VCaP (cell line): ENCODE measurements at regions not wholly inside any gene's neighbourhood (a gene's known extent, or its start where the extent isn't known, plus 50 kb on each side); places are given as distances from the start of the nearest gene placed in this dataset.

Source experiments
- H3K27ac ChIP-seq: fragments of 450-650 bp; 2 replicates; pipeline ENCODE4 v1.5.1; 2017
- CTCF ChIP-seq: fragments of 450-650 bp; conservative IDR thresholded peaks from 2 replicates; pipeline ENCODE4 v1.5.1; 2017; ENCODE audit warnings: mild to moderate bottlenecking, moderate library complexity

- TF ChIP-seq CTCF = no peak
- H3K27ac ChIP-seq = no peak overlapping the region
Observed at GRCh38 chr14:82694820-82695219, 1161.2 kb upstream of the SEL1L start.

GRCh38 chr14:82704218-82704617 is 1170.6 kb upstream of the SEL1L start:
- no peak for TF ChIP-seq CTCF
- H3K27ac ChIP-seq = no peak overlapping the region

GRCh38 chr14:82710267-82710841 is 1176.7 kb upstream of the SEL1L start:
- no peak overlapping the region for H3K27ac ChIP-seq
- peak; percentile 96 for TF ChIP-seq CTCF

- H3K27ac ChIP-seq = no peak overlapping the region
- no peak for TF ChIP-seq CTCF
Observed at GRCh38 chr14:82719617-82720016, 1186.0 kb upstream of the SEL1L start.

GRCh38 chr14:82720431-82720830 is 1186.8 kb upstream of the SEL1L start:
- no peak for TF ChIP-seq CTCF
- H3K27ac ChIP-seq = no peak overlapping the region

- no peak overlapping the region for H3K27ac ChIP-seq
- TF ChIP-seq CTCF = no peak
Observed at GRCh38 chr14:82720946-82721345, 1187.3 kb upstream of the SEL1L start.

- no peak overlapping the region for H3K27ac ChIP-seq
- TF ChIP-seq CTCF = no peak
Observed at GRCh38 chr14:82724316-82724715, 1190.7 kb upstream of the SEL1L start.
